ENCODE measurements at regions not wholly inside any gene's neighbourhood (a gene's known extent, or its start where the extent isn't known, plus 50 kb on each side); places are given as distances from the start of the nearest gene placed in this dataset.

DNA sequence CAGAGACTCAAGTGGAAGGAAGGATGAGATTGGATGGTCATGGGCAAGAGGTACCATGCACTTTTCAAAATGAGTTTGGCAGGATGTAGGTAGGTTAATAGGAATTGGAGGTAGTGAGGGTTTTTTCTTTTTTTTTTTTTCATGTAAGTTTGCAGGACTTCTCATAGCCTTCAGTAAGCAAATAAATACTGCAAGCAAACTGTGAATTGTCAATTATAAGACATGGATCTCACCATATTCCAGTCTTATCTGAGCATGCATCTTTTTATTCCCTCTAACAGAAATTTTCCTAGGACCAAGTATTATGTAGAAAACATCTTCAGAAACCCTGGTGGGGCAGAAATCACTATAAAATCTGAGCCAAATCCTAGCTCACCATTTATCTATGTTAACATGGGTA lies 584.6 kb upstream of the CDH5 start:
- Histone ChIP-seq H4K20me1 (ENCODE audit: control insufficient read depth, extremely low read depth, insufficient read depth, low read length) (no peaks in the 10 kb centered on the region), H3K27ac (ENCODE audit: insufficient read depth, low read length) (no peak overlapping the region), H3K79me2 (ENCODE audit: control insufficient read depth, insufficient read depth, low read length) (no peaks in the 10 kb centered on the region), H2AFZ (ENCODE audit: low read length) (no peak overlapping the region), H3K27me3 (ENCODE audit: control insufficient read depth, insufficient read depth, low read length) (no peaks in the 10 kb centered on the region), H3K4me1 (ENCODE audit: control insufficient read depth, extremely low read depth, insufficient read depth, low read length) (no peaks in the 10 kb centered on the region), H3K4me3 (replicated peaks in 1 of 4; ENCODE audit: control extremely low read depth in 1 of 4, insufficient read depth in 1 of 4, low read depth in 3 of 4, low read length in 4 of 4) (no peak overlapping the region), H3K36me3 (ENCODE audit: control insufficient read depth, insufficient read depth, low read length) (no peaks in the 10 kb centered on the region), H3K4me2 (ENCODE audit: extremely low read depth, insufficient read depth, low read length) (no peak overlapping the region), H3K9ac (ENCODE audit: insufficient read depth, low read length) (no peak overlapping the region), H3K9me3 (ENCODE audit: control insufficient read depth, insufficient read depth, low read depth, low read length) (no peaks in the 10 kb centered on the region)
- TF ChIP-seq, protein P1, sequence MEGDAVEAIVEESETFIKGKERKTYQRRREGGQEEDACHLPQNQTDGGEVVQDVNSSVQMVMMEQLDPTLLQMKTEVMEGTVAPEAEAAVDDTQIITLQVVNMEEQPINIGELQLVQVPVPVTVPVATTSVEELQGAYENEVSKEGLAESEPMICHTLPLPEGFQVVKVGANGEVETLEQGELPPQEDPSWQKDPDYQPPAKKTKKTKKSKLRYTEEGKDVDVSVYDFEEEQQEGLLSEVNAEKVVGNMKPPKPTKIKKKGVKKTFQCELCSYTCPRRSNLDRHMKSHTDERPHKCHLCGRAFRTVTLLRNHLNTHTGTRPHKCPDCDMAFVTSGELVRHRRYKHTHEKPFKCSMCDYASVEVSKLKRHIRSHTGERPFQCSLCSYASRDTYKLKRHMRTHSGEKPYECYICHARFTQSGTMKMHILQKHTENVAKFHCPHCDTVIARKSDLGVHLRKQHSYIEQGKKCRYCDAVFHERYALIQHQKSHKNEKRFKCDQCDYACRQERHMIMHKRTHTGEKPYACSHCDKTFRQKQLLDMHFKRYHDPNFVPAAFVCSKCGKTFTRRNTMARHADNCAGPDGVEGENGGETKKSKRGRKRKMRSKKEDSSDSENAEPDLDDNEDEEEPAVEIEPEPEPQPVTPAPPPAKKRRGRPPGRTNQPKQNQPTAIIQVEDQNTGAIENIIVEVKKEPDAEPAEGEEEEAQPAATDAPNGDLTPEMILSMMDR (conservative IDR thresholded peaks at IDR 0.05 in 1 of 2, IDR thresholded peaks at IDR 0.05 in 1 of 2; ENCODE audit: low read depth in 1 of 2, low read length in 2 of 2) = no peak
- no peak for TF ChIP-seq EZH2 (IDR thresholded peaks at IDR 0.05; ENCODE audit: low read length, missing control alignments)
- DNase-seq (ENCODE audit: low read depth in 2 of 2) = no peak

DNA sequence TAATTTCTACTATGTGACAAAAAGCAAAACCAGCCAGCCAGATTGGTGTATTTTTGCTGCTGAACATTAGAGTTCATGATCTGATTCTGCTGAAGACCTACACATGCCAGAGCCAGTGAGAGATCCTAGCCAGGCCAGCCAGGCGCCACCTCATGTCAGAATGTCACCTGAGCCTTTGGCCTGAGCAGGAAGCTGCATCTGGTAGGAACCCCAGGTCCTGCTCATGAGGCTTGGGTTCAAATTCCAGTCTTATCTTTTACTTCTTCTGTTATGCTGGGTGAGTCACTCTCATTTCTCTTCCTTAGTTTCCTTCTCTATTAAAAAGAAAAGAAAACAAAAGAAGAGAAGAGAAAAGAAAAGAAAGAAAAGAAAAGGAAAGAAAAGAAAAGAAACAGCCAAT lies 585.1 kb upstream of the CDH5 start:
- Histone ChIP-seq H3K9ac (ENCODE audit: insufficient read depth, low read length) (no peak overlapping the region), H2AFZ (ENCODE audit: low read length) (no peak overlapping the region), H3K36me3 (ENCODE audit: control insufficient read depth, insufficient read depth, low read length) (no peaks in the 10 kb centered on the region), H3K4me2 (ENCODE audit: extremely low read depth, insufficient read depth, low read length) (no peak overlapping the region), H3K27ac (ENCODE audit: insufficient read depth, low read length) (no peak overlapping the region), H3K4me3 (replicated peaks in 1 of 4; ENCODE audit: control extremely low read depth in 1 of 4, insufficient read depth in 1 of 4, low read depth in 3 of 4, low read length in 4 of 4) (no peak overlapping the region), H3K79me2 (ENCODE audit: control insufficient read depth, insufficient read depth, low read length) (no peaks in the 10 kb centered on the region), H4K20me1 (ENCODE audit: control insufficient read depth, extremely low read depth, insufficient read depth, low read length) (no peaks in the 10 kb centered on the region), H3K4me1 (ENCODE audit: control insufficient read depth, extremely low read depth, insufficient read depth, low read length) (no peaks in the 10 kb centered on the region), H3K9me3 (ENCODE audit: control insufficient read depth, insufficient read depth, low read depth, low read length) (no peaks in the 10 kb centered on the region), H3K27me3 (ENCODE audit: control insufficient read depth, insufficient read depth, low read length) (no peaks in the 10 kb centered on the region)
- DNase-seq (ENCODE audit: low read depth in 2 of 2) = peak in 1 of 2 donors; percentile 61
- TF ChIP-seq, protein P1 (conservative IDR thresholded peaks at IDR 0.05 in 1 of 2, IDR thresholded peaks at IDR 0.05 in 1 of 2; ENCODE audit: low read depth in 1 of 2, low read length in 2 of 2) = no peak
- no peak for TF ChIP-seq EZH2 (IDR thresholded peaks at IDR 0.05; ENCODE audit: low read length, missing control alignments)

DNA sequence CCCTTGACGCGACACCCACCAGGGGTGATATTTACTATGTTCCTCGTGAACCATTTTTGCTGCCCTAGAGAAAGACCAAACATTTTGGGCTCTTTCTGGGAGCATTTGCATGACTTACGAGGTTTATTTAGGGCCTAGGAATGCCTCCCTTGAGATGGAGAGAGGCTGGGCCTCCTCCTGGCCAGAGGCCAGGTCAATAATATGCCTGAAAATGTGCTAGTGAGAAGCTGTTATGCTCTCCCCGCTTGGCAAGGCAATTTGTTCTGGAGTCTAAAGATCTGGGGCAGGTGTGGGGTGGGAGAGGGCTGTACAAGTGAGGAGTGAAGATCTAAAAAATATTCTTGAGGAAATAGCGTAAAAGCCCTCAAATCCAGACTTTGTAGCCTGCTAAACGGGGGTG lies 587.3 kb upstream of the CDH5 start:
- Histone ChIP-seq H3K9ac (ENCODE audit: insufficient read depth, low read length) (no peak overlapping the region), H3K79me2 (ENCODE audit: control insufficient read depth, insufficient read depth, low read length) (no peaks in the 10 kb centered on the region), H3K4me2 (ENCODE audit: extremely low read depth, insufficient read depth, low read length) (no peak overlapping the region), H3K9me3 (ENCODE audit: control insufficient read depth, insufficient read depth, low read depth, low read length) (no peaks in the 10 kb centered on the region), H3K27me3 (ENCODE audit: control insufficient read depth, insufficient read depth, low read length) (no peaks in the 10 kb centered on the region), H4K20me1 (ENCODE audit: control insufficient read depth, extremely low read depth, insufficient read depth, low read length) (no peaks in the 10 kb centered on the region), H3K4me3 (replicated peaks in 1 of 4; ENCODE audit: control extremely low read depth in 1 of 4, insufficient read depth in 1 of 4, low read depth in 3 of 4, low read length in 4 of 4) (no peak overlapping the region), H2AFZ (ENCODE audit: low read length) (no peak overlapping the region), H3K27ac (ENCODE audit: insufficient read depth, low read length) (no peak overlapping the region), H3K4me1 (ENCODE audit: control insufficient read depth, extremely low read depth, insufficient read depth, low read length) (no peaks in the 10 kb centered on the region), H3K36me3 (ENCODE audit: control insufficient read depth, insufficient read depth, low read length) (no peaks in the 10 kb centered on the region)
- TF ChIP-seq EZH2 (IDR thresholded peaks at IDR 0.05; ENCODE audit: low read length, missing control alignments) = no peak
- TF ChIP-seq, protein P1 (conservative IDR thresholded peaks at IDR 0.05 in 1 of 2, IDR thresholded peaks at IDR 0.05 in 1 of 2; ENCODE audit: low read depth in 1 of 2, low read length in 2 of 2) = no peak
- no peak for DNase-seq (ENCODE audit: low read depth in 2 of 2)
